ENCODE measurements at regions not wholly inside any gene's neighbourhood (a gene's known extent, or its start where the extent isn't known, plus 50 kb on each side); places are given as distances from the start of the nearest gene placed in this dataset.

DNA sequence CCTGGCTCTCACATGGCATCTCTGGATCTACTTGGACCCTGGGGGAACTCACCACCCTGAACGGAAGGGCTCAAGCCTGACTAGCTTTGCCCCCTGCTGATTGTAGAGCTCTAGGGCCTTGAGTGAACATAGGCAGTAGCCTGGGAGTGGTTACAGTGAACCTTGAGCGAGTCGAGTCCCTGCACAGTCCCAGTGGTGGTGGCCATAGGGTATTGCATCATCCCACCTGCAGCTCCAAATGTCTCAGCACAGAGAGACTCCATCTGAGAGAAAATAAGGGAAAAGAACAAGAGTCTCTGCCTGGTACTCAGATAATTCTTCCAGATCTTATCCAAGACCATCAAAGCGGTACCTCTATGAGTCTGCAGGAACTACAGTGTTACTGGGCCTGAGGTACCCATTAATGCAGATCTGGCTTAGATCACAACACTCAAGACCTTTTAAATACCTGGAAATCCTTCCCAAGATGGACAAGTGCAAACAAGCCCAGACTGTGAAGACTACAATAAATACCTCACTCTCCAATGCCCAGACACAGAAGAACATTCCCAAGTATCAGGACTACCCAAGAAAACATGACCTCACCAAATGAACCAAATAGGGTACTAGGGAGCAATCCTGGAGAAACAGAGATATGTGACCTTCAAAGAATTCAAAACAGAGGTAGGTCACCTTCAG is 167.5 kb upstream of the TET2 start:
- DNase-seq (no peak), ATAC-seq (ENCODE audit: low read depth) (no peak)
- Histone ChIP-seq H3K27me3 (replicated peaks in 1 of 4; ENCODE audit: control extremely low read depth in 1 of 4, control insufficient read depth in 3 of 4, insufficient read depth in 4 of 4, low read length in 3 of 4) (no peaks in the 10 kb centered on the region), H3K4me1 (ENCODE audit: control insufficient read depth in 2 of 2, insufficient read depth in 2 of 2, low read length in 2 of 2) (no peaks in the 10 kb centered on the region), H3K27ac (ENCODE audit: low read length in 2 of 2) (no peak overlapping the region), H3K4me2 (replicated peaks; ENCODE audit: low read depth, low read length, poor library complexity, severe bottlenecking) (no peak overlapping the region), H4K20me1 (ENCODE audit: control insufficient read depth, insufficient read depth, low read length, poor library complexity, severe bottlenecking) (no peaks in the 10 kb centered on the region), H3K36me3 (replicated peaks in 1 of 2; ENCODE audit: control extremely low read depth in 1 of 2, control insufficient read depth in 1 of 2, extremely low read depth in 1 of 2, insufficient read depth in 2 of 2, low read length in 1 of 2) (no peaks in the 10 kb centered on the region), H3K4me3 (ENCODE audit: control extremely low read depth in 1 of 5, extremely low read depth in 1 of 5, insufficient read depth in 1 of 5, low read depth in 2 of 5, low read length in 4 of 5) (no peak overlapping the region), H3K9me3 (ENCODE audit: control extremely low read depth in 1 of 3, control insufficient read depth in 2 of 3, insufficient read depth in 1 of 3, low read length in 2 of 3) (no peaks in the 10 kb centered on the region), H3K9ac (ENCODE audit: low read length) (no peak overlapping the region), H3K79me2 (ENCODE audit: control insufficient read depth, insufficient read depth, low read length) (no peaks in the 10 kb centered on the region), H2AFZ (ENCODE audit: insufficient read depth, low read depth, low read length, poor library complexity, severe bottlenecking) (no peak overlapping the region)
- Mint-ChIP-seq H3K9me3 (ENCODE audit: insufficient read depth) (peaks cover 4% of the 10 kb centered on the region), H3K27ac (no peak overlapping the region), H3K27me3 (peaks cover 3% of the 10 kb centered on the region), H3K4me3 (no peak overlapping the region), H3K4me1 (no peaks in the 10 kb centered on the region)
- no peak for TF ChIP-seq EZH2 (IDR thresholded peaks at IDR 0.05; ENCODE audit: borderline replicate concordance, insufficient read depth, low read depth, low read length, poor library complexity, severe bottlenecking)
- TF ChIP-seq CTCF (IDR thresholded peaks at IDR 0.05) = no peak
- CTCF ChIA-PET = no interaction called here
- intact Hi-C loops (cut with micrococcal nuclease) = no loop called here
- 100% methylated on average over 3 of the region's 4 CpGs for WGBS (ENCODE audit: insufficient coverage)
- POLR2A ChIA-PET = interaction anchor here (0.6 kb wide), 1 partner anchor 460 kb away, joined by 3 read pairs; no protein-coding TSS in a partner anchor

GRCh38 chr4:104983615-104984179 is 163.0 kb upstream of the TET2 start:
- intact Hi-C loops (cut with micrococcal nuclease) = no loop called here

More at GRCh38 chr4:104983615-104984179, 163.0 kb upstream of the TET2 start:
- Histone ChIP-seq H3K9ac (ENCODE audit: low read length) (no peak overlapping the region), H3K36me3 (replicated peaks in 1 of 2; ENCODE audit: control extremely low read depth in 1 of 2, control insufficient read depth in 1 of 2, extremely low read depth in 1 of 2, insufficient read depth in 2 of 2, low read length in 1 of 2) (no peaks in the 10 kb centered on the region), H3K4me2 (replicated peaks; ENCODE audit: low read depth, low read length, poor library complexity, severe bottlenecking) (no peak overlapping the region), H4K20me1 (ENCODE audit: control insufficient read depth, insufficient read depth, low read length, poor library complexity, severe bottlenecking) (no peaks in the 10 kb centered on the region), H3K27me3 (replicated peaks in 1 of 4; ENCODE audit: control extremely low read depth in 1 of 4, control insufficient read depth in 3 of 4, insufficient read depth in 4 of 4, low read length in 3 of 4) (no peaks in the 10 kb centered on the region), H3K27ac (ENCODE audit: low read length in 2 of 2) (no peak overlapping the region), H3K4me3 (ENCODE audit: control extremely low read depth in 1 of 5, extremely low read depth in 1 of 5, insufficient read depth in 1 of 5, low read depth in 2 of 5, low read length in 4 of 5) (no peak overlapping the region), H3K4me1 (ENCODE audit: control insufficient read depth in 2 of 2, insufficient read depth in 2 of 2, low read length in 2 of 2) (no peaks in the 10 kb centered on the region), H3K79me2 (ENCODE audit: control insufficient read depth, insufficient read depth, low read length) (no peaks in the 10 kb centered on the region), H2AFZ (ENCODE audit: insufficient read depth, low read depth, low read length, poor library complexity, severe bottlenecking) (no peak overlapping the region), H3K9me3 (ENCODE audit: control extremely low read depth in 1 of 3, control insufficient read depth in 2 of 3, insufficient read depth in 1 of 3, low read length in 2 of 3) (no peaks in the 10 kb centered on the region)
- Mint-ChIP-seq H3K4me3 (no peak overlapping the region), H3K9me3 (ENCODE audit: insufficient read depth) (peaks cover 4% of the 10 kb centered on the region), H3K27me3 (peaks cover 3% of the 10 kb centered on the region), H3K4me1 (no peaks in the 10 kb centered on the region), H3K27ac (no peak overlapping the region)
- no peak for DNase-seq
- no peak for ATAC-seq (ENCODE audit: low read depth)
- TF ChIP-seq EZH2 (IDR thresholded peaks at IDR 0.05; ENCODE audit: borderline replicate concordance, insufficient read depth, low read depth, low read length, poor library complexity, severe bottlenecking) (no peak), CTCF (IDR thresholded peaks at IDR 0.05) (no peak)
- WGBS (ENCODE audit: insufficient coverage) = 20% methylated on average over 1 of the region's 1 CpG
- CTCF ChIA-PET = no interaction called here
- POLR2A ChIA-PET = no interaction called here
